Body of pancreas (tissue), 4 donors: ENCODE measurements at regions not wholly inside any gene's neighbourhood (a gene's known extent, or its start where the extent isn't known, plus 50 kb on each side); places are given as distances from the start of the nearest gene placed in this dataset.

Source experiments
- ATAC-seq: fragments of 150-250 bp; one replicate; pipeline ENCODE4 v1.9.1; 2016
- DNase-seq, 4 donors: peaks; one replicate each; pipeline ENCODE4 v3.0.0-alpha.2; 2019
- H3K27ac ChIP-seq, 4 donors: fragments of 200-600 bp; sonication (generic); 1 replicate in 3 of 4; 2 replicates in 1 of 4; pipeline versions ENCODE4 v1.5.1 to v1.6.1; 2016 to 2019; ENCODE audit warnings: mild to moderate bottlenecking in 1 of 4, mixed read lengths in 1 of 4, moderate library complexity in 1 of 4
- H3K27me3 ChIP-seq, 2 donors: fragments of 200-600 bp; sonication (generic); one replicate each; pipeline ENCODE4 v1.6.0; 2016; ENCODE audit warnings: mild to moderate bottlenecking in 1 of 2
- H3K36me3 ChIP-seq, 2 donors: fragments of 200-600 bp; sonication (generic); replicated peaks in 1 of 2; 2 replicates each; pipeline ENCODE4 v1.5.1; 2016; ENCODE audit warnings: low read depth in 2 of 2; ENCODE audit not compliant: insufficient read depth in 1 of 2
- H3K4me1 ChIP-seq: fragments of 200-600 bp; sonication (generic); one replicate; pipeline ENCODE4 v1.6.0; 2016
- H3K4me3 ChIP-seq, 2 donors: fragments of 200-600 bp; sonication (generic); 1 replicate in 1 of 2; 2 replicates in 1 of 2; pipeline ENCODE4 v1.5.1; 2016 to 2019
- H3K9me3 ChIP-seq, 3 donors: fragments of 200-600 bp; sonication (generic); 1 replicate in 2 of 3; 2 replicates in 1 of 3; pipeline ENCODE4 v1.5.1; 2016
- CTCF ChIP-seq, 7 experiments: fragments of 450-650 bp in 4 of 7; fragments of 200-600 bp in 3 of 7; sonication (generic) in 3 of 7; IDR thresholded peaks; one replicate each; pipeline ENCODE4 v1.5.1; 2016 to 2019; ENCODE audit warnings: antibody characterized with exemption in 7 of 7
- POLR2A ChIP-seq, 3 donors: fragments of 450-650 bp; IDR thresholded peaks; one replicate each; pipeline ENCODE4 v1.6.1; 2016; ENCODE audit warnings: antibody characterized with exemption in 3 of 3, mild to moderate bottlenecking in 2 of 3
- WGBS, 2 donors: methylation state at CpG; one replicate each; pipeline ENCODE4 v1.1.5; 2017; 5-methylcytosine and 5-hydroxymethylcytosine counted together
- intact Hi-C: fragments of 100-400 bp; cut with DNase I; formaldehyde crosslinking; loops from one replicate; pipeline ENCODE4 v1.15.1; 2023

- DNase-seq (no peak), ATAC-seq (no peak)
- intact Hi-C loops = no loop called here
- 73 to 79% methylated on average over 3 of the region's 3 CpGs for WGBS, 2 donors
- Histone ChIP-seq H3K27me3 (no peaks in the 10 kb centered on the region), H3K4me1 (no peaks in the 10 kb centered on the region), H3K9me3 (no peaks in the 10 kb centered on the region), H3K27ac (no peak overlapping the region), H3K4me3 (no peak overlapping the region), H3K36me3 (no peaks in the 10 kb centered on the region)
- TF ChIP-seq CTCF (IDR thresholded peaks at IDR 0.05) (no peak), POLR2A (IDR thresholded peaks at IDR 0.05) (no peak)
Observed at GRCh38 chr3:67983166-67983565, 328.8 kb upstream of the SUCLG2 start.

GRCh38 chr3:67981077-67981476, 326.7 kb upstream of the SUCLG2 start:
- no peaks in the 10 kb centered on the region for H3K27me3 ChIP-seq
- no peak overlapping the region for H3K27ac ChIP-seq
- no peaks in the 10 kb centered on the region for H3K9me3 ChIP-seq
- intact Hi-C loops = no loop called here
- WGBS, 2 donors = 78 to 82% methylated on average over 3 of the region's 3 CpGs
- DNase-seq (no peak), ATAC-seq (no peak)
- H3K4me1 ChIP-seq = no peaks in the 10 kb centered on the region
- H3K4me3 ChIP-seq = no peak overlapping the region
- TF ChIP-seq CTCF (IDR thresholded peaks at IDR 0.05) = no peak
- no peak for TF ChIP-seq POLR2A (IDR thresholded peaks at IDR 0.05)
- H3K36me3 ChIP-seq = no peaks in the 10 kb centered on the region

- intact Hi-C loops = no loop called here
- H3K27ac ChIP-seq = no peak overlapping the region
- ATAC-seq = no peak
- no peaks in the 10 kb centered on the region for H3K27me3 ChIP-seq
- H3K36me3 ChIP-seq = no peaks in the 10 kb centered on the region
- DNase-seq = no peak
- TF ChIP-seq POLR2A (IDR thresholded peaks at IDR 0.05) (no peak), CTCF (IDR thresholded peaks at IDR 0.05) (no peak)
- H3K9me3 ChIP-seq = no peaks in the 10 kb centered on the region
- no peaks in the 10 kb centered on the region for H3K4me1 ChIP-seq
- H3K4me3 ChIP-seq = no peak overlapping the region
Observed at GRCh38 chr3:67979342-67979741, 324.9 kb upstream of the SUCLG2 start.

- intact Hi-C loops = no loop called here
- Histone ChIP-seq H3K4me3 (no peak overlapping the region), H3K4me1 (no peaks in the 10 kb centered on the region), H3K36me3 (no peaks in the 10 kb centered on the region), H3K27me3 (no peaks in the 10 kb centered on the region), H3K9me3 (no peaks in the 10 kb centered on the region), H3K27ac (no peak overlapping the region)
- TF ChIP-seq CTCF (IDR thresholded peaks at IDR 0.05) = no peak
- no peak for TF ChIP-seq POLR2A (IDR thresholded peaks at IDR 0.05)
- DNase-seq (no peak), ATAC-seq (no peak)
- 64 to 71% methylated on average over 2 of the region's 2 CpGs for WGBS, 2 donors
Observed at GRCh38 chr3:67977762-67978161, 323.4 kb upstream of the SUCLG2 start.

GRCh38 chr3:67976663-67977062, 322.3 kb upstream of the SUCLG2 start:
- Histone ChIP-seq H3K36me3 (no peaks in the 10 kb centered on the region), H3K27me3 (no peaks in the 10 kb centered on the region), H3K4me1 (no peaks in the 10 kb centered on the region), H3K27ac (no peak overlapping the region), H3K9me3 (no peaks in the 10 kb centered on the region), H3K4me3 (no peak overlapping the region)
- no peak for TF ChIP-seq CTCF (IDR thresholded peaks at IDR 0.05)
- no peak for TF ChIP-seq POLR2A (IDR thresholded peaks at IDR 0.05)
- DNase-seq = no peak
- intact Hi-C loops = no loop called here
- no peak for ATAC-seq
- WGBS, 2 donors = 73 to 82% methylated on average over 2 of the region's 2 CpGs
